ENCODE measurements at regions not wholly inside any gene's neighbourhood (a gene's known extent, or its start where the extent isn't known, plus 50 kb on each side); places are given as distances from the start of the nearest gene placed in this dataset.

DNA sequence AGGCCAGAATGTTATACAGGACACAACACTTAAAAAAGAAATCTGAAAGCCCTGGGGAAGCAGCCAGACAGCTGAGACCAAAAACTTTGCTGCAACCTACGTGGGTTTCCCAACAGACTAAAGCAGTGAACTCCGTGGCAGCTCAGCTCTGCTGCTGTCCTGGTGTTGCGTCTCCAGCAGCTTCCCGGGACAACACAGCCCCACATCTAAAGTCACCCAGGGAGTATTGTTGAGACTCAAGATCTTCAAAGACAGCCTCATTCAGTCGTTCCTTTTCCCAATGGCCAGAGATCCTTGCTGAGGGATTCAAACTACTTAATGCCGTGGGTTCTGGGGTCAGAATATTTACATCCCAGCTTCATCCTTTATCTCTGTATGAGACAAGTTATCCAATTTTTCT, 125.8 kb downstream of the MED10 start:
- Histone ChIP-seq H3K36me3 (ENCODE audit: control insufficient read depth in 2 of 2, extremely low read depth in 1 of 2, insufficient read depth in 2 of 2, low read length in 2 of 2) (no peaks in the 10 kb centered on the region), H3K27me3 (ENCODE audit: control insufficient read depth in 2 of 2, insufficient read depth in 2 of 2, low read length in 2 of 2) (no peaks in the 10 kb centered on the region), H3K4me1 (ENCODE audit: control insufficient read depth, extremely low read depth, insufficient read depth, low read length) (no peaks in the 10 kb centered on the region), H3K27ac (ENCODE audit: insufficient read depth, low read depth, low read length) (no peak overlapping the region), H3K4me3 (replicated peaks in 1 of 3; ENCODE audit: insufficient read depth in 1 of 3, low read depth in 1 of 3, low read length in 3 of 3) (no peak overlapping the region), H2AFZ (ENCODE audit: low read depth, low read length) (no peak overlapping the region), H4K20me1 (replicated peaks; ENCODE audit: control insufficient read depth, extremely low read depth, insufficient read depth, low read length) (no peaks in the 10 kb centered on the region), H3K9ac (replicated peaks; ENCODE audit: extremely low read depth, insufficient read depth, low read length) (no peak overlapping the region), H3K79me2 (ENCODE audit: control insufficient read depth, insufficient read depth, low read length) (no peaks in the 10 kb centered on the region), H3K9me3 (replicated peaks; ENCODE audit: control insufficient read depth, insufficient read depth, low read length) (no peaks in the 10 kb centered on the region), H3K9me1 (replicated peaks; ENCODE audit: control insufficient read depth, extremely low read depth, insufficient read depth, low read length) (no peaks in the 10 kb centered on the region), H3K4me2 (ENCODE audit: insufficient read depth, low read length) (no peak overlapping the region)
- no peak for DNase-seq (ENCODE audit: low read depth, low spot score)
- ChIA-PET POLR2A (no interaction called here), CTCF (no interaction called here)
- no peak for TF ChIP-seq FOS (IDR thresholded peaks at IDR 0.05; ENCODE audit: borderline replicate concordance, insufficient read depth, low read length)
- no peak for TF ChIP-seq POLR2AphosphoS5 (IDR thresholded peaks at IDR 0.05; ENCODE audit: insufficient read depth, low read depth, low read length)
- TF ChIP-seq GATA2 (IDR thresholded peaks at IDR 0.05; ENCODE audit: insufficient read depth, insufficient read length, low read depth, low read length) = no peak
- TF ChIP-seq POLR2A (IDR thresholded peaks at IDR 0.05; ENCODE audit: low read depth, low read length) = no peak
- TF ChIP-seq, protein P1, sequence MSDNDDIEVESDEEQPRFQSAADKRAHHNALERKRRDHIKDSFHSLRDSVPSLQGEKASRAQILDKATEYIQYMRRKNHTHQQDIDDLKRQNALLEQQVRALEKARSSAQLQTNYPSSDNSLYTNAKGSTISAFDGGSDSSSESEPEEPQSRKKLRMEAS (IDR thresholded peaks at IDR 0.05; ENCODE audit: insufficient read depth, insufficient read length) = no peak
- TF ChIP-seq EZH2 (IDR thresholded peaks at IDR 0.05; ENCODE audit: borderline replicate concordance, low read depth, low read length, severe bottlenecking) = no peak
- no peak for TF ChIP-seq CTCF (IDR thresholded peaks at IDR 0.05; ENCODE audit: extremely low read depth in 1 of 2, insufficient read depth in 1 of 2, low read depth in 1 of 2, low read length in 2 of 2)
- no peak for TF ChIP-seq MYC (IDR thresholded peaks at IDR 0.05; ENCODE audit: low read depth, low read length)
- no peak for TF ChIP-seq JUN (IDR thresholded peaks at IDR 0.05; ENCODE audit: borderline replicate concordance, insufficient read depth, insufficient read length, low read depth)
- dilution Hi-C loops (cut with MboI; ENCODE audit: extremely low pct_ligation_motif_present, low sequenced_read_pairs) = no loop called here
- intact Hi-C loops (cut with micrococcal nuclease) = no loop called here
- FAIRE-seq = no peak
- no TSS peak for BruUV-seq (replicated peaks)
